GM18520 (cell line): ENCODE measurements at regions not wholly inside any gene's neighbourhood (a gene's known extent, or its start where the extent isn't known, plus 50 kb on each side); places are given as distances from the start of the nearest gene placed in this dataset.

Experiments
- ATAC-seq: cut with Tn5 transposase; IDR thresholded peaks from one replicate; pipeline ENCODE4 v1.9.1; 2021; ENCODE audit not compliant: unreplicated experiment

DNA sequence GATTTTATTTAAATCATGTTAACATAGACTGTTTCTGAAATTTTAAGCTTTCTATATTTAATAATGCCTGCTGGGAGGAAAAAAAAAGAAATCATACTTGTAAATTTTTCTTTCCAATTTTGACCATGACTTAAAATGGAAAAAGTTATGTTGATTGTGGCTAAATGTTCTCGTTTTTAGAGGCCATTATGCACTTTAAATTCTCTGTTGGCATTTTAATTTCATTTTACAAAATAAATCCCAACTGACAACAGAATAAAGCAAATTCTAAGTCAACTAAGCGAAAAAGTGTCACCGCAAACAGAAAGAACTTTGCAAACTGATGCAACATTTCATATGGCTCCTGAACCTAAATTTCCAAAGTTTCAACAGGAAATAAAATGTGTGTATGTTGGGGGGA is 74.8 kb upstream of the G2E3 start:
- no peak for ATAC-seq

- no peak for ATAC-seq
Measured at GRCh38 chr14:30484976-30485375, 74.0 kb upstream of the G2E3 start.

DNA sequence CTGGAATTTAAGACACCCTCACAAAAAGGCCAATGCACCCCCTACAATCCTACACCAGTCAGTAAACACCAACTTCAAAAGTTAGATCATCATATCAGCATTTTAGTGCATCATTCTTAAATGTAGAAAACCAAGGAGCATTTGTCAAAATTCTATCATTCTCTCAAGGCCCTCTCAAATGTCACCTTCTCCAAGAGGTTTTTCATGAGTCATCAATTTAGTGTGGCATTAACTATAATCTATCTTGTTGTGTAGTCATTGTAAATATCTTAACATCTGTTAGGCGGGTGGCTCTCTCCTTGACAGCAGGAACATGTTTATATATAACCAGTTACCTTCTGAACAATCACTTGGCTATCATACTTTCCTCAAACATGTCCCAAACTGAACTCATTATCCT is 62.1 kb upstream of the G2E3 start:
- ATAC-seq, result no peak

DNA sequence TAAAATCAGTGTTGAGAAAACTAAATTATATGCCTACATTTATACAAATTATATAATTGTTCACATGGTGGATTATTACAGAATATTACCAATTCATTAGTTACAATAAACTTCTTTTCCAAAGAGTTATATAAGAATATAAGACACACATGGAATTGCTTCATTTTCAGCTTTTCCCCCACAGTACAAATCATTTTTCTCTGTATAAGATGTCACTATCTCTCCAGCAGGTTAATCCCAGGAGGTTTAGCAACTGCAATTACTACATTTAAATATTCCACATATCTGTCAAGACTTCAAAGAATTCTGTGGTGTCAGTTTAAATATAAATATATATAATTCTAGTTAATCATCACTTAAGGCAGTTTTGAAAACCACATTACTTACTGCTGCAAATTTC is 59.6 kb upstream of the G2E3 start:
- no peak for ATAC-seq

- ATAC-seq, result no peak
Measured at GRCh38 chr14:30500222-30500621, 58.7 kb upstream of the G2E3 start.

DNA sequence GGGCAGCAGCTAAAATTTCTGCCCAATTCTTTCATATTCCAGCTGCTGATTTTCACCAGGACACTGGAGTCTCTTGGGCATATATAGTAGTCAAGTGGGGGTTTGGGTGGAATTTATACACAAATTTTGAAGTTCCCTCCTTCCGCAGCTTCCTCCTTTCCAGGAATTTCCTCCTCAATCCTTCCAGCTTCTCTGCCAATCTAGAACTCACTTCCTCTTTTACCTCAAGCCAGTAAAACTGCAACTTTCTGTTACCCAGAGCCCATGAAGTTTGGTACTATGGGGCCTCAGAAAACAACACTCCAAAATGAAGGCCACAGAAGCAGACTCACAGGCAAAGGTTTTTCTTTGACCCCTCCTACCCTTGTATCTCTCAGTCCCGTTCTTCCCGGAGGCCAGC is 51.7 kb upstream of the G2E3 start:
- no peak for ATAC-seq
